ENCODE measurements at regions not wholly inside any gene's neighbourhood (a gene's known extent, or its start where the extent isn't known, plus 50 kb on each side); places are given as distances from the start of the nearest gene placed in this dataset.
"Not testable (repeated sequence)": the region's sequence is repeated elsewhere in the genome, so short reads cannot be mapped to it uniquely, and the experiment has no call there.

- no peak for DNase-seq
Observed at GRCh38 chr2:129828792-129829191, 150.7 kb upstream of the RAB6C start.

GRCh38 chr2:129829588-129829987, 149.9 kb upstream of the RAB6C start:
- DNase-seq: no peak

- DNase-seq: no peak
Observed at GRCh38 chr2:129831018-129831417, 148.4 kb upstream of the RAB6C start.

- DNase-seq: not testable (repeated sequence)
Observed at GRCh38 chr2:129833465-129833864, 146.0 kb upstream of the RAB6C start.

GRCh38 chr2:129847043-129847442, 132.4 kb upstream of the RAB6C start:
- no peak for DNase-seq

GRCh38 chr2:129849559-129850160, 129.8 kb upstream of the RAB6C start:
- DNase-seq: peak in 1 of 2 donors; percentile 72

GRCh38 chr2:129857200-129857599, 122.3 kb upstream of the RAB6C start:
- no peak for DNase-seq

GRCh38 chr2:129859175-129859574, 120.3 kb upstream of the RAB6C start:
- DNase-seq: no peak

GRCh38 chr2:129860088-129860487, 119.4 kb upstream of the RAB6C start:
- no peak for DNase-seq

- no peak for DNase-seq
Observed at GRCh38 chr2:129861666-129862288, 117.7 kb upstream of the RAB6C start.

GRCh38 chr2:129862668-129863067, 116.8 kb upstream of the RAB6C start:
- no peak for DNase-seq

GRCh38 chr2:129863350-129863749, 116.1 kb upstream of the RAB6C start:
- no peak for DNase-seq

GRCh38 chr2:129864719-129865118, 114.7 kb upstream of the RAB6C start:
- no peak for DNase-seq

GRCh38 chr2:129865976-129866375, 113.5 kb upstream of the RAB6C start:
- DNase-seq: no peak

GRCh38 chr2:129866391-129866790, 113.1 kb upstream of the RAB6C start:
- no peak for DNase-seq

- DNase-seq: no peak
Observed at GRCh38 chr2:129868151-129868550, 111.3 kb upstream of the RAB6C start.

GRCh38 chr2:129870685-129871241, 108.7 kb upstream of the RAB6C start:
- no peak for DNase-seq

GRCh38 chr2:129872446-129872845, 107.0 kb upstream of the RAB6C start:
- no peak for DNase-seq

- DNase-seq: no peak
Observed at GRCh38 chr2:129876541-129876940, 102.9 kb upstream of the RAB6C start.

GRCh38 chr2:129877289-129877741, 102.2 kb upstream of the RAB6C start:
- DNase-seq: peak; percentile 88 to 90

GRCh38 chr2:129877795-129878775, 101.4 kb upstream of the RAB6C start:
- no peak for DNase-seq

GRCh38 chr2:129879614-129880180, 99.8 kb upstream of the RAB6C start:
- no peak for DNase-seq

- DNase-seq: no peak
Observed at GRCh38 chr2:129880309-129880708, 99.2 kb upstream of the RAB6C start.
